Left ventricle myocardium inferior (tissue), 1 donor: ENCODE measurements at regions not wholly inside any gene's neighbourhood (a gene's known extent, or its start where the extent isn't known, plus 50 kb on each side); places are given as distances from the start of the nearest gene placed in this dataset.

Source experiments
- DNase-seq: peaks from one replicate; pipeline ENCODE4 v3.0.0-alpha.2; 2020
- H3K27ac ChIP-seq: fragments of 200-600 bp; replicated peaks from 2 replicates; pipeline ENCODE4 v1.8.0; 2021
- H3K27me3 ChIP-seq: fragments of 200-600 bp; 2 replicates; pipeline ENCODE4 v1.8.0; 2021; ENCODE audit warnings: low read depth
- H3K36me3 ChIP-seq: fragments of 200-600 bp; 2 replicates; pipeline ENCODE4 v1.8.0; 2021
- H3K4me1 ChIP-seq: fragments of 200-600 bp; 2 replicates; pipeline ENCODE4 v1.8.0; 2021
- H3K4me3 ChIP-seq: fragments of 200-600 bp; 2 replicates; pipeline ENCODE4 v1.8.0; 2021; ENCODE audit warnings: mild to moderate bottlenecking, moderate library complexity
- H3K9me3 ChIP-seq: fragments of 200-600 bp; replicated peaks from 2 replicates; pipeline ENCODE4 v1.8.0; 2021
- intact Hi-C: fragments of 100-400 bp; cut with micrococcal nuclease; formaldehyde crosslinking; loops from one replicate; pipeline ENCODE4 v1.11.0; 2022
- TF ChIP-seq, protein P1 (sequence below): fragments of 200-600 bp; IDR thresholded peaks from 2 replicates; pipeline ENCODE4 v1.8.0; 2021; ENCODE audit warnings: antibody characterized with exemption, mild to moderate bottlenecking, borderline replicate concordance
- donor health status: DM: no; HTN: yes; CAD: no; lungs with severe emphysema.

DNA sequence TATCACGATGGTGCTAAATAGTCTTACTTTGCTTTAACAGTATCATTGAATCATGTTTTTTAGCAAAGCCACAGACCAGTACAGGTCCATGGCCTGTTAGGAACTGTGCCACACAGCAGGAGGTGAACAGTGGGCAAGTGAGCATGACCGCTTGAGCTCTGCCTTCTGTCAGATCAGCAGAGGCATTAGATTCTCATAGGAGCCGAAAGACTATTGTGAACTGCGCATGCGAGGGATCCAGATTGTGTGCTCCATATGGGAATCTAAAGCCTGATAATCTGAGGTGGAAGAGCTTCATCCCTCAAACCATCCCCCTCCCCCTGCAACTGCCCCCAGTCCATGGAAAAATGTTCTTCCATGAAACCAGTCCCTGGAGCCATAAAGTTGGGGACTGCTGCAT, 102.3 kb upstream of the OSR1 start:
- Histone ChIP-seq H3K4me1 (peaks cover 10% of the 10 kb centered on the region), H3K27ac (no peak overlapping the region), H3K9me3 (peaks cover 7% of the 10 kb centered on the region), H3K4me3 (no peak overlapping the region), H3K36me3 (no peaks in the 10 kb centered on the region), H3K27me3 (no peaks in the 10 kb centered on the region)
- DNase-seq, result no peak
- TF ChIP-seq, protein P1, sequence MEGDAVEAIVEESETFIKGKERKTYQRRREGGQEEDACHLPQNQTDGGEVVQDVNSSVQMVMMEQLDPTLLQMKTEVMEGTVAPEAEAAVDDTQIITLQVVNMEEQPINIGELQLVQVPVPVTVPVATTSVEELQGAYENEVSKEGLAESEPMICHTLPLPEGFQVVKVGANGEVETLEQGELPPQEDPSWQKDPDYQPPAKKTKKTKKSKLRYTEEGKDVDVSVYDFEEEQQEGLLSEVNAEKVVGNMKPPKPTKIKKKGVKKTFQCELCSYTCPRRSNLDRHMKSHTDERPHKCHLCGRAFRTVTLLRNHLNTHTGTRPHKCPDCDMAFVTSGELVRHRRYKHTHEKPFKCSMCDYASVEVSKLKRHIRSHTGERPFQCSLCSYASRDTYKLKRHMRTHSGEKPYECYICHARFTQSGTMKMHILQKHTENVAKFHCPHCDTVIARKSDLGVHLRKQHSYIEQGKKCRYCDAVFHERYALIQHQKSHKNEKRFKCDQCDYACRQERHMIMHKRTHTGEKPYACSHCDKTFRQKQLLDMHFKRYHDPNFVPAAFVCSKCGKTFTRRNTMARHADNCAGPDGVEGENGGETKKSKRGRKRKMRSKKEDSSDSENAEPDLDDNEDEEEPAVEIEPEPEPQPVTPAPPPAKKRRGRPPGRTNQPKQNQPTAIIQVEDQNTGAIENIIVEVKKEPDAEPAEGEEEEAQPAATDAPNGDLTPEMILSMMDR, result no peak
- intact Hi-C loops, result no loop called here

DNA sequence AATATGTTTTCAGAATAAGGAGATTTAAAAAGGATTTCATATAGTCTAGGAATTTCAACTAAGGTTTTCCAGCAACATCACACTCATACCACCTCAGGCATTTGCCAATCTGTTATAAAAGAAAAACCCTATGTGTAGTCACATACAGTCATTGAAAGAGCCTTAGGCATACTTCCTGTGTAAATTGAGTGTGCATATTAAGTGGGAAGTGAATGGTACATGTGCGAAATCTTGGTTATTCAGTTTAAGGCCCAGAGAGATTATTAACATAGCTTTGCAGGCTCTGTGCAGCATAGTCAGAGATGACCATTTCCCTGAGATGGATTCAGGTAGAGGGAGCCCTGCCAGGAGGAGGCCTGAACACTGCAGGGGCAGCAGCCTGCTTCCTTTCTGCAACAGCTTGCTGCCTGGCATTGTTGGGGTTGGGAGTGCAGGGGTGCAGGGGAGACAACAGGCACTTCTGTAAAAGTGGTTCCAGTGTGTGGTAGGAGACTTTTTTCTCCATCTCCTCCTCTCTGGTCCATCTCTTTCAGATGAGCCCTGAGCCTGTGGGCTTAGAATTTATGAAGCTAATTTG, 100.1 kb upstream of the OSR1 start:
- Histone ChIP-seq H3K9me3 (peaks cover 17% of the 10 kb centered on the region), H3K27me3 (no peaks in the 10 kb centered on the region), H3K27ac (no peak overlapping the region), H3K36me3 (no peaks in the 10 kb centered on the region), H3K4me1 (peaks cover 10% of the 10 kb centered on the region), H3K4me3 (no peak overlapping the region)
- intact Hi-C loops, result no loop called here
- TF ChIP-seq, protein P1, result no peak
- no peak for DNase-seq

DNA sequence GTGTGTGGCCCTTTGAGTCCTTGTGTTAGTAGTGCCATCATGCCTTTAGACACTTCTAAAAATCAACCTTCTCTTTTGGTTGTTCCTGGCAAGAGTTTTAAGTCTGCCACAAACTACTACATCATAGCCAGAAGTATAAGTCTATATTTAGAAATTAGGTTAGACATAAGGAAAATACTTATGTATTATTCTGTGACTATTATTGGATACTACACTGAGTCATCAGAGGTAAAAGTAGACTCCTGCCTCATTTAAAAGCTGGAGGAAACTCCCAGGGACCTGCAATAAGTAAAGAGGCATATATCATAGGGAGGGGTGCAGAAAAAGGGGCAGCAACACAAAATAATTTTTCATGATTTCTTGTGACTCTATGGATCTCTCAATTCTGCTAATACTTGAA, 99.4 kb upstream of the OSR1 start:
- no peak for DNase-seq
- H3K4me1 ChIP-seq, result peaks cover 10% of the 10 kb centered on the region
- H3K27ac ChIP-seq, result no peak overlapping the region
- H3K36me3 ChIP-seq, result no peaks in the 10 kb centered on the region
- TF ChIP-seq, protein P1, result no peak
- intact Hi-C loops, result no loop called here
- H3K4me3 ChIP-seq, result no peak overlapping the region
- peaks cover 21% of the 10 kb centered on the region for H3K9me3 ChIP-seq
- no peaks in the 10 kb centered on the region for H3K27me3 ChIP-seq

DNA sequence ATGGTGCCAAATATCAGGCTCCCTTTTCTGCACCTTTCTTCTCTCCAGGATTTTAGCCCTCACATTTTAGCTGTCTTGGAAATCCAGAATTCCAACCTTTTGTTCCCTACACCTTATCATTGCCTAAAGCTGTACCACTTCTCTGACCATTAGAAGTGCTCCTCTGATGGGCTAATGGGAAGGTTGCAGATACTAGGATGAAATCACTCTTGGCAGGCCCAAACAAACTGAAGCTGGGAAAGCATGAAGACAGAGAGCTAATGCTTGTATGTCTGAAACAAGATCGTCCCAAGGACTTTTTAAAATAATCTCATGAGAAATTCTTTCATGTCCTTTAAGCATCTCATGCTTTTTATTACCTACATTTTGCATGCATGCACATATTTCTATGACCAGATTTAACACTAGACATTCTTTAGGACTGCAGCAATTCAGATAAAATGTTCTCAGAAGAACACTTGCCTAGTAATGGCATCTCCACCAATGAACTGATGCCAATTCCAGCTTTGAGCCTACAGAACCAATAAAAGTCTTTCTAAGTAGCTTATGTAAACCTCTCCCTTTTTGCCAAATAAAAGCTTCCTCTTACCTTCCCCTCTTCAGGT, 98.4 kb upstream of the OSR1 start:
- Histone ChIP-seq H3K9me3 (peaks cover 21% of the 10 kb centered on the region), H3K27ac (no peak overlapping the region), H3K4me1 (peaks cover 10% of the 10 kb centered on the region), H3K36me3 (no peaks in the 10 kb centered on the region), H3K4me3 (no peak overlapping the region), H3K27me3 (no peaks in the 10 kb centered on the region)
- intact Hi-C loops, result no loop called here
- DNase-seq, result no peak
- TF ChIP-seq, protein P1, result no peak

DNA sequence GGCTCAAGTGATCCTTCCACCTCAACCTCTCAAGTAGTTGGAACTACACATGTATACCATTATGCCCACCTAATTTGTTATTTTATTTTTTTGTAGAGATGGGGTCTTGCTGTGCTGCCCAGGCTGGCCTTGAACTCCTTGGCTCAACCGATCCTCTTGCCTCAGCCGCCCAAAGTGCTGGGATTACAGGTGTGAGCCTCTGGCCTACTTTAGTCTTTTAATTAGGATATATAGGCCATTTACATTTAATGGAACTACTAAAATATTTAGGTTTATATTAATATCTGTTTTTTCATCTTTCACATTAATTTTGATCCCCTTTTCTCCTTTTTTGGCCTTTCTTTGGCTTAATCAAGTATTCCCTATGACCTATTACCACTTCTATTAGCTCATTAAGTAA, 95.7 kb upstream of the OSR1 start:
- intact Hi-C loops, result no loop called here
- Histone ChIP-seq H3K27ac (no peak overlapping the region), H3K4me1 (peaks cover 10% of the 10 kb centered on the region), H3K9me3 (peaks cover 21% of the 10 kb centered on the region), H3K4me3 (no peak overlapping the region), H3K36me3 (no peaks in the 10 kb centered on the region), H3K27me3 (no peaks in the 10 kb centered on the region)
- no peak for DNase-seq
- TF ChIP-seq, protein P1, result no peak
